ENCODE measurements at regions not wholly inside any gene's neighbourhood (a gene's known extent, or its start where the extent isn't known, plus 50 kb on each side); places are given as distances from the start of the nearest gene placed in this dataset.

GRCh38 chr15:47213883-47214282 lies 503.4 kb upstream of the SEMA6D start:
- no peak for TF ChIP-seq EP300 (IDR thresholded peaks at IDR 0.05; ENCODE audit: borderline replicate concordance)
- TF ChIP-seq TAF1 (IDR thresholded peaks at IDR 0.05; ENCODE audit: low read depth), result no peak
- no peak for TF ChIP-seq RAD21 (IDR thresholded peaks at IDR 0.05; ENCODE audit: low read depth)
- TF ChIP-seq, protein P1, sequence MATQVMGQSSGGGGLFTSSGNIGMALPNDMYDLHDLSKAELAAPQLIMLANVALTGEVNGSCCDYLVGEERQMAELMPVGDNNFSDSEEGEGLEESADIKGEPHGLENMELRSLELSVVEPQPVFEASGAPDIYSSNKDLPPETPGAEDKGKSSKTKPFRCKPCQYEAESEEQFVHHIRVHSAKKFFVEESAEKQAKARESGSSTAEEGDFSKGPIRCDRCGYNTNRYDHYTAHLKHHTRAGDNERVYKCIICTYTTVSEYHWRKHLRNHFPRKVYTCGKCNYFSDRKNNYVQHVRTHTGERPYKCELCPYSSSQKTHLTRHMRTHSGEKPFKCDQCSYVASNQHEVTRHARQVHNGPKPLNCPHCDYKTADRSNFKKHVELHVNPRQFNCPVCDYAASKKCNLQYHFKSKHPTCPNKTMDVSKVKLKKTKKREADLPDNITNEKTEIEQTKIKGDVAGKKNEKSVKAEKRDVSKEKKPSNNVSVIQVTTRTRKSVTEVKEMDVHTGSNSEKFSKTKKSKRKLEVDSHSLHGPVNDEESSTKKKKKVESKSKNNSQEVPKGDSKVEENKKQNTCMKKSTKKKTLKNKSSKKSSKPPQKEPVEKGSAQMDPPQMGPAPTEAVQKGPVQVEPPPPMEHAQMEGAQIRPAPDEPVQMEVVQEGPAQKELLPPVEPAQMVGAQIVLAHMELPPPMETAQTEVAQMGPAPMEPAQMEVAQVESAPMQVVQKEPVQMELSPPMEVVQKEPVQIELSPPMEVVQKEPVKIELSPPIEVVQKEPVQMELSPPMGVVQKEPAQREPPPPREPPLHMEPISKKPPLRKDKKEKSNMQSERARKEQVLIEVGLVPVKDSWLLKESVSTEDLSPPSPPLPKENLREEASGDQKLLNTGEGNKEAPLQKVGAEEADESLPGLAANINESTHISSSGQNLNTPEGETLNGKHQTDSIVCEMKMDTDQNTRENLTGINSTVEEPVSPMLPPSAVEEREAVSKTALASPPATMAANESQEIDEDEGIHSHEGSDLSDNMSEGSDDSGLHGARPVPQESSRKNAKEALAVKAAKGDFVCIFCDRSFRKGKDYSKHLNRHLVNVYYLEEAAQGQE (IDR thresholded peaks at IDR 0.05; ENCODE audit: low read depth), result no peak
- no peak for TF ChIP-seq EGR1 (IDR thresholded peaks at IDR 0.05)
- TF ChIP-seq MAX (IDR thresholded peaks at IDR 0.05), result no peak
- TF ChIP-seq YY1 (IDR thresholded peaks at IDR 0.05; ENCODE audit: low read depth), result no peak
